ENCODE measurements at regions not wholly inside any gene's neighbourhood (a gene's known extent, or its start where the extent isn't known, plus 50 kb on each side); places are given as distances from the start of the nearest gene placed in this dataset.

DNA sequence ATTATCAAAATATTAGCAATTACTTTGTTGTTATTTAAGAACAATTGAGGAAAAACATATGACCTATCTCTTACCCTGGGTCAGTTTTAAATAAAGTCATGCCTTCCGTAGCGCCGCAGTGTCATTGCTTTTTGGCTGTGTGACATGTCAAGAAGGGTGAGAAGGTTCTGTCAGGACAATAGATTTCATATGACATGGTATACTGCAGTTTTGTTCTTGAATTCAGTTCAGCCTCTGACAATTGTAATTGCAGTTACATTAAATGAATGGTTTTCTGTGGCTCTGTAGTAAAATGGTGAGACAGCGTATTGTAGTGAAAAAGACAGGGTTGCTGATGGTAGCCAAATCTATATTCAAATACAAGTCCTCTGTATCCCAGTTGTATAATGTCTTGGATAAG, 307.2 kb downstream of the CDH2 start:
- H3K9me3 ChIP-seq (ENCODE audit: control insufficient read depth in 1 of 2, insufficient read depth in 1 of 2, low read depth in 1 of 2, low read length in 2 of 2), result no peaks in the 10 kb centered on the region
- H3K27ac ChIP-seq (ENCODE audit: low read depth, low read length), result no peak overlapping the region
- no peak for DNase-seq (ENCODE audit: low read depth, low spot score)
- ATAC-seq, result no peak
- no peak overlapping the region for H3K4me3 ChIP-seq (replicated peaks in 1 of 2; ENCODE audit: low read depth in 1 of 2, low read length in 2 of 2)
- H3K36me3 ChIP-seq (ENCODE audit: control insufficient read depth in 1 of 2, insufficient read depth in 2 of 2, low read length in 2 of 2), result no peaks in the 10 kb centered on the region
- no peaks in the 10 kb centered on the region for H3K79me2 ChIP-seq (ENCODE audit: insufficient read depth, low read length)
- TF ChIP-seq POLR2A (IDR thresholded peaks at IDR 0.05; ENCODE audit: borderline replicate concordance, extremely low read depth, insufficient read depth, insufficient read length) (no peak), CBX3 (IDR thresholded peaks at IDR 0.05; ENCODE audit: low read depth) (no peak), FOSL1 (IDR thresholded peaks at IDR 0.05; ENCODE audit: low read depth) (no peak), EZH2 (IDR thresholded peaks at IDR 0.05) (no peak), SIN3A (IDR thresholded peaks at IDR 0.05; ENCODE audit: low read depth) (no peak), EGR1 (IDR thresholded peaks at IDR 0.05; ENCODE audit: low read depth) (no peak), CEBPB (IDR thresholded peaks at IDR 0.05; ENCODE audit: low read depth) (no peak), SRF (IDR thresholded peaks at IDR 0.05; ENCODE audit: low read depth) (no peak)
- TF ChIP-seq, protein P1, sequence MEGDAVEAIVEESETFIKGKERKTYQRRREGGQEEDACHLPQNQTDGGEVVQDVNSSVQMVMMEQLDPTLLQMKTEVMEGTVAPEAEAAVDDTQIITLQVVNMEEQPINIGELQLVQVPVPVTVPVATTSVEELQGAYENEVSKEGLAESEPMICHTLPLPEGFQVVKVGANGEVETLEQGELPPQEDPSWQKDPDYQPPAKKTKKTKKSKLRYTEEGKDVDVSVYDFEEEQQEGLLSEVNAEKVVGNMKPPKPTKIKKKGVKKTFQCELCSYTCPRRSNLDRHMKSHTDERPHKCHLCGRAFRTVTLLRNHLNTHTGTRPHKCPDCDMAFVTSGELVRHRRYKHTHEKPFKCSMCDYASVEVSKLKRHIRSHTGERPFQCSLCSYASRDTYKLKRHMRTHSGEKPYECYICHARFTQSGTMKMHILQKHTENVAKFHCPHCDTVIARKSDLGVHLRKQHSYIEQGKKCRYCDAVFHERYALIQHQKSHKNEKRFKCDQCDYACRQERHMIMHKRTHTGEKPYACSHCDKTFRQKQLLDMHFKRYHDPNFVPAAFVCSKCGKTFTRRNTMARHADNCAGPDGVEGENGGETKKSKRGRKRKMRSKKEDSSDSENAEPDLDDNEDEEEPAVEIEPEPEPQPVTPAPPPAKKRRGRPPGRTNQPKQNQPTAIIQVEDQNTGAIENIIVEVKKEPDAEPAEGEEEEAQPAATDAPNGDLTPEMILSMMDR (IDR thresholded peaks at IDR 0.05 in 2 of 3, conservative IDR thresholded peaks at IDR 0.05 in 1 of 3; ENCODE audit: borderline replicate concordance in 1 of 3, insufficient read depth in 1 of 3, low read depth in 2 of 3, low read length in 2 of 3), result no peak
- TF ChIP-seq, protein P2, sequence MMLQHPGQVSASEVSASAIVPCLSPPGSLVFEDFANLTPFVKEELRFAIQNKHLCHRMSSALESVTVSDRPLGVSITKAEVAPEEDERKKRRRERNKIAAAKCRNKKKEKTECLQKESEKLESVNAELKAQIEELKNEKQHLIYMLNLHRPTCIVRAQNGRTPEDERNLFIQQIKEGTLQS (IDR thresholded peaks at IDR 0.05), result no peak
- TF ChIP-seq, protein P3, sequence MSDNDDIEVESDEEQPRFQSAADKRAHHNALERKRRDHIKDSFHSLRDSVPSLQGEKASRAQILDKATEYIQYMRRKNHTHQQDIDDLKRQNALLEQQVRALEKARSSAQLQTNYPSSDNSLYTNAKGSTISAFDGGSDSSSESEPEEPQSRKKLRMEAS (IDR thresholded peaks at IDR 0.05), result no peak
- TF ChIP-seq, protein P4, sequence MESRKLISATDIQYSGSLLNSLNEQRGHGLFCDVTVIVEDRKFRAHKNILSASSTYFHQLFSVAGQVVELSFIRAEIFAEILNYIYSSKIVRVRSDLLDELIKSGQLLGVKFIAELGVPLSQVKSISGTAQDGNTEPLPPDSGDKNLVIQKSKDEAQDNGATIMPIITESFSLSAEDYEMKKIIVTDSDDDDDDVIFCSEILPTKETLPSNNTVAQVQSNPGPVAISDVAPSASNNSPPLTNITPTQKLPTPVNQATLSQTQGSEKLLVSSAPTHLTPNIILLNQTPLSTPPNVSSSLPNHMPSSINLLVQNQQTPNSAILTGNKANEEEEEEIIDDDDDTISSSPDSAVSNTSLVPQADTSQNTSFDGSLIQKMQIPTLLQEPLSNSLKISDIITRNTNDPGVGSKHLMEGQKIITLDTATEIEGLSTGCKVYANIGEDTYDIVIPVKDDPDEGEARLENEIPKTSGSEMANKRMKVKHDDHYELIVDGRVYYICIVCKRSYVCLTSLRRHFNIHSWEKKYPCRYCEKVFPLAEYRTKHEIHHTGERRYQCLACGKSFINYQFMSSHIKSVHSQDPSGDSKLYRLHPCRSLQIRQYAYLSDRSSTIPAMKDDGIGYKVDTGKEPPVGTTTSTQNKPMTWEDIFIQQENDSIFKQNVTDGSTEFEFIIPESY (IDR thresholded peaks at IDR 0.05; ENCODE audit: extremely low read depth, insufficient replicate concordance, low read length), result no peak
- no peak overlapping the region for H3K4me2 ChIP-seq (ENCODE audit: low read length)
- ChIA-PET RAD21 (ENCODE audit: low non-redundant PET in 1 of 2, low total read pairs in 2 of 2, uncharacterized antibody in 2 of 2, unreplicated experiment in 2 of 2) (no interaction called here), POLR2A (no interaction called here), CTCF (no interaction called here)
- no peaks in the 10 kb centered on the region for H3K27me3 ChIP-seq (ENCODE audit: insufficient read depth, low read length)
- no peaks in the 10 kb centered on the region for H3K4me1 ChIP-seq (ENCODE audit: control insufficient read depth in 1 of 2, insufficient read depth in 2 of 2, low read length in 2 of 2)
- intact Hi-C loops (cut with micrococcal nuclease), result no loop called here
- no peak overlapping the region for H2AFZ ChIP-seq (ENCODE audit: low read depth, low read length, poor library complexity, severe bottlenecking)
- no peaks in the 10 kb centered on the region for H3K9me2 ChIP-seq (ENCODE audit: insufficient read depth)
- H4K20me1 ChIP-seq (ENCODE audit: insufficient read depth), result no peaks in the 10 kb centered on the region
- BruUV-seq (replicated peaks), result no TSS peak
- no peak overlapping the region for H3K9ac ChIP-seq (ENCODE audit: low read length)

All from HCT116 (cell line).